GM18870 (cell line): ENCODE measurements at regions not wholly inside any gene's neighbourhood (a gene's known extent, or its start where the extent isn't known, plus 50 kb on each side); places are given as distances from the start of the nearest gene placed in this dataset.
A peak's percentile ranks its signal among the peaks of the same experiment; 100 is the strongest.
"Not testable (repeated sequence)": the region's sequence is repeated elsewhere in the genome, so short reads cannot be mapped to it uniquely, and the experiment has no call there.

Experiments used
- ATAC-seq: cut with Tn5 transposase; IDR thresholded peaks from one replicate; pipeline ENCODE4 v1.9.1; 2021; ENCODE audit warnings: moderate library complexity; ENCODE audit not compliant: unreplicated experiment

DNA sequence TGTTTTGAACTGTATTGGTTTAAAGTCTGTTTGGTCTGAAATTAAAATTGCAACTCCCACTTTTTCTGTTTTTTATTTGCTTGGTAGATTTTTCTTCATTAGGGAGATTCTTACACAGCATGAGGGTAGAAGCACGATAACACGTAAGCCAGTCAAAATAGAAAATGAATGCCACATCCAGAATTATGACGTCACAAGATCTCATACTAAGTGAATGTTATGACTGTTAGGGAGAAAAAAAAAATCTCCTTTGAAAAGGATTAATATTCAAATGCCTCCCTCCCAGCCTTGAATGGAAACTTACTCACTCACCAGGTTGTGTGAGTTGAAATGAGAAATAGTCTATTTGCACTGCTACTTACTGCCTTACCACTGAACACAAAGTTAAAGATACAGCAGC is 670.8 kb downstream of the TFAP2A start:
- ATAC-seq, result no peak

DNA sequence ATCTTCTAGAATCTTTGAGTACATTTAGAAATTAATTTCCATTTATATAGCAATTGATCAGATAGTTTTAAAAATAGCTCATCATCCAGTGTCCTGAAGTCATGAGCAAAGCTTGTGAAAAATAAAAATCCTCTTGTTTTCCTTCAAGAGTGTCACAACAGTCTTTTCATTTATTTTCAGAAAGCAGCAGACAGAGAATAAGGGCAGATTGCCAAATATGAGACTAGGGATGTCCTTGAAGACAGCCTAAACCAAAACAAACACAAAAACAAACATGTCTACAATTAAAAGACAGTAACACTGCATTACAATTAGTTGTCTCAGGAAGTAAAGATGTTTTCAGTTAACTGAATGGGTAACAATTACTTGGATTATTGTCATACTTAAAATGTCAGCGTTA is 682.8 kb downstream of the TFAP2A start:
- no peak for ATAC-seq

DNA sequence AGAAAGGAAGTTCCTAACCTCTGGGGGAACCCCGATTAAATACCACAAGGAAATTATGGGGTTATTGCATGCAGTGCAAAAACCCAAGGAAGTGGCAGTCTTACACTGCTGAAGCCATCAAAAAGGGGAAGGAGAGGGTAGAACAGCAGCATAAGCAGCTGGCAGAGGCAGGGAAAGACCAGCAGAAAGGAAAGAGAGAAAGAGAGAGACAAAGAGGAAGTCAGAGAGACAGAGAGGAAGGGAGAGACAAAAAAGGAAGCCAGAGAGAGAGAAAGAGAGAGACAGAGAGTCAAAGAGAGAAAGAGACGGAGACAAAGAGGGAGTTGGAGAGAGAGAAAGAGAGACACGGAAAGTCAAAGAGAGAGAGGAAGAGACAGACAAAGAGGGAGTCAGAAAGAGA is 689.1 kb downstream of the TFAP2A start:
- not testable (repeated sequence) for ATAC-seq

DNA sequence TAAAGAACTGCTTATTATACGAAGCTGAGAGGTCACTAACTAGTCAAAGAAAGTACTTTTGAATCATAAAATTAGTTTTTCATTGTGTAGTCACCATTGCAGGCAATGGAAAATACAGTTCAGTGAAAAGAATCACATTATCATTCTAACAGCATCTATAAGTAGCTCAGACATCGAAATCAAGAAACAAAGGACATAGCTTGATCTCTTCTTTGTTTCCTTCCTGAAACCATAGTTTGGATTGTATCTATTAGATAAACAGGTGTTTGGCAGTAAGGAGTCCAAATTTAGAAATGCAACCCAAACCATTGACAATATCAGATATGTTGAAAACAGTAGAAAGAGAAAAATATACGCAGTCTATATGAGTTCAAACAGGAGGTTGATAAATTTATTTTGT is 697.3 kb downstream of the TFAP2A start:
- ATAC-seq, result no peak

GRCh38 chr6:9711365-9711764 is 703.5 kb downstream of the TFAP2A start:
- no peak for ATAC-seq

GRCh38 chr6:9710574-9710973 is 704.3 kb downstream of the TFAP2A start:
- ATAC-seq, result no peak

- ATAC-seq, result peak; percentile 40
Measured at GRCh38 chr6:9708600-9708999, 706.3 kb downstream of the TFAP2A start.

- no peak for ATAC-seq
Measured at GRCh38 chr6:9704989-9705388, 709.9 kb downstream of the TFAP2A start.

- ATAC-seq, result no peak
Measured at GRCh38 chr6:9702914-9703313, 712.0 kb downstream of the TFAP2A start.

GRCh38 chr6:9699888-9700287 is 715.0 kb downstream of the TFAP2A start:
- ATAC-seq, result no peak

DNA sequence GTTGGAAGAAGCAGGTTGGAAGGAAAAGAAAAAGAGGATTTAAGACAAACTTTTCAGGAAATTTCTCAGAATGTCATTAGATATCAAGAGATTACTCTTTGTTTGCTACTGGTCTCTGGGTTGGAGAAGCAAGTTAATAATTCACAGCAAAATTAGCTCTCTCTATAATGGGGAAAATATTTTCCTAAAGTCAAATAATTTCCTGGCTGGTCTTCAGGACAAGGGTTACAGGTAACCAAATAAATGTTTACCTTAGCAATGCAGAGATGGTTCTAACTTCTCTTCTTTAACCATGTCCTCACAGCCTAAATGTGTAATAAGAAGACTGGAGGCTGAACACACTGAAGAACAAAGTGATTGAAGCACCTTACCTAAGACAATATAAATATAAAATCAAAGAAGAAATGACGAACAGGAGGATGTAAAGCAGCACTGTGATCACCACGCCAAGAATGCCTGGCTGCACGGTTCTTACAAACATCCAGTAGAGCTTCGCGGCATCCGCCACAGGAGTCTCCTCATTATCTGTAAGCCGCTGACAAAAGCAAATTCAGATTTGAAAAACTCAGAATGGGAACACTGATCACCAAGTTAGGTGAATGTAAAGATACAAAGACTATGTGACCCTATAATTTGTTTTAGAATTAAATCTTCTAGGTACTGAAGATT is 717.5 kb downstream of the TFAP2A start:
- ATAC-seq, result no peak

DNA sequence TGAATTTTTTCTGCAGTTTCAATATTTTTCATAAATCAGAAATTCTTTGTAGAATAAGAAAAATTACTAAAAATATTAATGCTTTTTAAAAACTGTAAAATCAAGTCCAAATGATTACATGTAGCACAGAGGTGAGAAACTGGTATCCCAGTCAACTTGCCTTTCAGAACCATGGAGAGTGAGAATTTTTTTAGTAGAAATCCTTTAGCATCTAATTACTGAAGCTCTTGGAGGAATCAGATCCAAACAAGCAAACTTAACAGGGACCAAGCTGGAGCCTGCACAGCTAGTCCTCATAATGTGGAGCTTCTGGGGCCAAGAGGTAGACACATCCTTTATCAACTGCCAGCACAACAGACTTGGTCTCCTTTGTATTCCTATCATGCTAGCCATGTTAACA is 724.5 kb downstream of the TFAP2A start:
- ATAC-seq, result no peak

- not testable (repeated sequence) for ATAC-seq
Measured at GRCh38 chr6:9680727-9681126, 734.1 kb downstream of the TFAP2A start.

DNA sequence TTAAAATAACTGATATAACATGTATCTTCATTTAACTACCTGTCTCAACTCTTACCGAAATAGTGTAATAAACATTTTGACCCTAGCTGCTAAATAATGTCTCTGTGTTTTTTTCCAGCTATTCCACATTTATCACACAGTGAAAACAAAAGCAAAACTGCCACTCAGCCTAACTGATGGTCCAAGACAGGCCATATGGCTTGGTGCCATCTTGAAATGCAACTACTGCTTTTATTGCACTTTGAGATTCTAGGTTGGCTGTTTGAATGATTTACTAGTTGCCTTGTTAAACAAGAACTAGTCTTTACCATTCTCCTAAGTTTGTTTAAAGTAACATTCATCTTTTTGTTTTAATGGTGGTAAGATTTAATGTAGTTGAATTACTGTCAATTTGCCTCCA is 739.8 kb downstream of the TFAP2A start:
- no peak for ATAC-seq

GRCh38 chr6:9659848-9660247 is 755.0 kb downstream of the TFAP2A start:
- ATAC-seq, result no peak

DNA sequence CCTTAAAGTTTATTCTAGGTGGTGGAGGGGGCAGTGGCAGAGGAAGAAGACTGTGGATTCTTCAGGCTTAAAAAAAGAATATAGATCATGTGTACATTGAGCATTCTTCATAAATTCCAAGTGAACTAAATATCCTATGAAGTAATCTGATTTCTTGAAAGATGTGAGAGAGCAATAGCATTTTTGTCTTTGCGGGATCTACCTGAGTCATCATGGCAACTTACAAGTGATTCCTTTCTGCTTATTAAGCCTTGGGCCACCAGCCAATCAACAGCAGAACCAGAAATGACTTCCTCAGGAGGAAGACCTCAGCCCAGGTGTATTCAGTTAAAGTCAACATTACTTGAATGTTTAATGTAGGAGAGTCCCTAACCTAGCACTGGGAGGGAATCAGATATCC is 756.9 kb downstream of the TFAP2A start:
- no peak for ATAC-seq

DNA sequence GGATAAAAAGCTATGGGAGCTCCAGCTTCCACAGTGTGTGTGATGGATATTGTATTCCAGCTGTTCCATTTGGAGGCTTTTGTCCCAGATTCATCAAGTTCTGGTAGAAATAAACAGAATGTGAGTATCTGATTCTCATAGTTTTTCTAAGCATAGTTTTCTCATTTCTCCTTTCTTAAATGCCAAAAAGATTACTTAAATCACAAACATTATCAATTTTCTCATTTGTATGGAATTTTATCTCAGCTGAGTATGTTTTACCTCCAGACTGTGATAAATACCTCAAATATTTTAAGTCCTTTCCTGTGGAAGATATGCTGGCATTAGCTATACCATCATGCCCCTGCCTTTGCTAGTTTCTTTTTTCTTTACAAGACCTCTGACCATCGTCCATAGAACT is 767.3 kb downstream of the TFAP2A start:
- ATAC-seq, result no peak

DNA sequence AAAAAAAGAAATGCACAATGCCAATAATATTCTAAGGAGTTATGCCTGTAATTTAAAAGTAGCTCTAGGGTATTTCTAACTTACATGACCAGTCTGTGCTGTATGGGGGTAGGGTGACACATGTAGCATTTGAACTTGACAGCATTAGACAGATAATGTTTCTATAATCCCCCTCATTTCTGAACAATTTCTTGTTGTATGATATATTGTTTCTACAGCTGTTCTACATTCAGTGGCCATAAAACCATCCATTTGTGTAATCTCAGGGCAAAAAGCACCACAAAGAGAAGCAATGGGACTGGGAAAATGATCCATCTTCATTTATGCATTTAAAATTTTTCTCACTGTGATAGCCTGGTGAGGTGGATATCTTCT is 767.8 kb downstream of the TFAP2A start:
- ATAC-seq, result no peak

- no peak for ATAC-seq
Measured at GRCh38 chr6:9646342-9647070, 768.4 kb downstream of the TFAP2A start.

- no peak for ATAC-seq
Measured at GRCh38 chr6:9638861-9639260, 776.0 kb downstream of the TFAP2A start.

DNA sequence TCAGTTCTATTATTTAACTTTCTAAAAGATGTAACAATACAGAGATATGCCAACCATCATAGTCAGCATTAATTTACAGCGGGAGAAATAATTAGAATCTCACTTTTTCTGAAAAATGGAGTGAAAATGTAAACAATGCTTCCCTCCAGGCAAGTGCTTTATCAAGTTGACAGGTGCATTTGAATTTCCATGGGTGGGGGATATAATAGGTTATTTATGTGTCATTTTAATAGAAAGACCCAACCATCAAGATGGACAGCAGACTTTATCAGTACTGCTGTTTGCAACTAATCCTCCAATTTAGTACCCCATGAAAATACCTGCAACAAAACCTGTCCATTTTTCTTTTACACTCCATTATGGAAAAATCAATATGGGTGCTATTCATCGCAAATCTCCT is 780.1 kb downstream of the TFAP2A start:
- no peak for ATAC-seq

DNA sequence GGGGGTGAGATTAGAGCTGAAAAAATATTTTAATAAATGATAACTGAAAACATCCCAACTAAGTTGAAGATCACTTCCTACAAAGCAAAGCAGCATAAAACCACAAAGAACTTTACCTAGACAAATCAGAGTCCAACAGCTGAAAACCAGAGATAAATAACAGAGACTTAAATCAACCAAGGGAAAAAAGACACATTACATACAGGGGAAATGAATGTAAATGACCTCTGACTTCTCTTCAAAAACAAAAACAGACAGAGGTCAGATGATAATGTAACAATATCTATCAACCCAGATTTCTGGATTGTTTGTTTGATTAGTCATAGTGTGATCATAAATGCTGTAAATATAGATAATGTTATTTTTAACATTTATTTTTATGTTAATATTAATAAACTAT is 782.8 kb downstream of the TFAP2A start:
- no peak for ATAC-seq

DNA sequence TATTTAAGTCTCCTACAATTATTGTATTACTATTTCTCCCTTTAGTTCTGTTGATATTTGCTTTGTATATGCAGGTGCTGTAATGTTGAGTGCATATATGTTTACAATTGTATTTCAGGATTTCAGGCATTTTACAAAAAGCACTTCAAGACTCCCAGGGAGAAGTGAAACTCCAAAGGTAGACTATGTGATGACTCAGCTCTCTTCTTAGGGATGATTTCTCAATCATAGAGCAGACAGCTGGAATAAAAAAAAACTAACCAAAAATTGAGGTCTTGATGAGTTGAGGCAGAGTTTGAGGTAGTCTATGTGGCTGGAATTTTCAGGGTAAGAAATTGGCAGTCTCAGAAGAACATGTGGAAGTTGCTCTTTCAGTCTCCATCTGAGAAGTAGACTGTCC is 786.1 kb downstream of the TFAP2A start:
- ATAC-seq, result no peak
